C4-2B (cell line): ENCODE measurements at regions not wholly inside any gene's neighbourhood (a gene's known extent, or its start where the extent isn't known, plus 50 kb on each side); places are given as distances from the start of the nearest gene placed in this dataset.

ENCODE experiments used
- CTCF ChIP-seq: fragments of 450-650 bp; conservative IDR thresholded peaks from 2 replicates; pipeline ENCODE4 v1.5.1; 2017; ENCODE audit warnings: mild to moderate bottlenecking
- ZFX ChIP-seq: fragments of 450-650 bp; IDR thresholded peaks from 2 replicates; pipeline ENCODE4 v1.6.1; 2017

GRCh38 chr10:78372806-78373205 is 339.1 kb downstream of the RPS24 start:
- no peak for TF ChIP-seq CTCF
- TF ChIP-seq ZFX = no peak
